Prostate gland (tissue), 2 donors: ENCODE measurements at regions not wholly inside any gene's neighbourhood (a gene's known extent, or its start where the extent isn't known, plus 50 kb on each side); places are given as distances from the start of the nearest gene placed in this dataset.

Experiments used
- DNase-seq: peaks from one replicate; pipeline ENCODE4 v3.0.0-alpha.2; 2019; ENCODE audit warnings: low spot score
- H3K27ac ChIP-seq, 2 donors: fragments of 200-600 bp; sonication (generic); 2 replicates each; pipeline ENCODE4 v1.5.1; 2017 to 2019
- H3K27me3 ChIP-seq: fragments of 200-600 bp; sonication (generic); replicated peaks from 2 replicates; pipeline ENCODE4 v1.5.1; 2019; ENCODE audit not compliant: insufficient read depth
- H3K36me3 ChIP-seq, 2 donors: fragments of 200-600 bp; sonication (generic); 1 replicate in 1 of 2; 2 replicates in 1 of 2; pipeline versions ENCODE4 v1.5.1 to v1.8.1; 2017 to 2019
- H3K4me1 ChIP-seq: fragments of 200-600 bp; sonication (generic); replicated peaks from 2 replicates; pipeline ENCODE4 v1.5.1; 2019
- H3K4me3 ChIP-seq, 2 donors: fragments of 200-600 bp; sonication (generic); 2 replicates each; pipeline ENCODE4 v1.5.1; 2017 to 2019
- H3K9me3 ChIP-seq: fragments of 200-600 bp; sonication (generic); 2 replicates; pipeline ENCODE4 v1.5.1; 2017
- CTCF ChIP-seq, 4 experiments: fragments of 200-600 bp in 2 of 4; fragments of 450-650 bp in 2 of 4; sonication (generic) in 2 of 4; IDR thresholded peaks; 1 replicate in 3 of 4; 2 replicates in 1 of 4; pipeline ENCODE4 v1.5.1; 2016 to 2019; ENCODE audit warnings: antibody characterized with exemption in 4 of 4, mild to moderate bottlenecking in 2 of 4, moderate library complexity in 2 of 4
- POLR2A ChIP-seq: fragments of 450-650 bp; IDR thresholded peaks from one replicate; pipeline ENCODE4 v1.6.1; 2016; ENCODE audit warnings: antibody characterized with exemption, mild to moderate bottlenecking
- POLR2AphosphoS5 ChIP-seq: sonication (generic); formaldehyde crosslinking; IDR thresholded peaks from one replicate; pipeline ENCODE4 v1.6.1; 2017; ENCODE audit warnings: antibody characterized with exemption
- WGBS: methylation state at CpG from one replicate; pipeline ENCODE4 v1.1.5; 2018; 5-methylcytosine and 5-hydroxymethylcytosine counted together
- intact Hi-C: fragments of 100-400 bp; cut with DNase I; formaldehyde crosslinking; loops from one replicate; pipeline ENCODE4 v1.14.2; 2022

GRCh38 chr2:52429740-52430139 is 1337.9 kb upstream of the CHAC2 start:
- TF ChIP-seq POLR2AphosphoS5 (no peak), POLR2A (no peak), CTCF (IDR thresholded peaks at IDR 0.05) (no peak)
- no peaks in the 10 kb centered on the region for H3K27me3 ChIP-seq
- DNase-seq, result no peak
- intact Hi-C loops, result no loop called here
- H3K9me3 ChIP-seq, result no peaks in the 10 kb centered on the region
- H3K27ac ChIP-seq, result no peak overlapping the region
- WGBS, result 59% methylated on average over 3 of the region's 3 CpGs
- no peaks in the 10 kb centered on the region for H3K4me1 ChIP-seq
- H3K4me3 ChIP-seq, result no peak overlapping the region
- H3K36me3 ChIP-seq, result no peaks in the 10 kb centered on the region

DNA sequence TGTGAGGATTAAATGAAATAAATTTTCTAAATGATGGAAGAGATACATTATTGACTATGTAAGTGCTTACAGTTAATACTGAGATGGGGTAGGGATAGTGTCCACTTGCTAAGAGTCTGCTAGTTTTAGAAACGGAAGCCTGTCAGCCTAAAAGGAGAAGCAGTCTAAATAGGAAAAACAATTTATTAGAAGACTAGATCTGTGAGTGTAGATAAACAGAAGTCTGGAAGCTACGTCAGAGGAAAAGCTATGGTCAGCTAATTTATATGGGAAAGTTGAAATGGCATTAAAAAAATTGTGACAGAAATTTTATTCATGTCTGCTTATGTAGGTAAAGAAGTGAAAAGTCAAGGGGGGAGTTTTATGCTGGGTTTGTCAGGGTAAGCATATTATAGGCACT is 1338.4 kb upstream of the CHAC2 start:
- intact Hi-C loops, result no loop called here
- Histone ChIP-seq H3K36me3 (no peaks in the 10 kb centered on the region), H3K27ac (no peak overlapping the region), H3K27me3 (no peaks in the 10 kb centered on the region), H3K9me3 (no peaks in the 10 kb centered on the region), H3K4me3 (no peak overlapping the region), H3K4me1 (no peaks in the 10 kb centered on the region)
- DNase-seq, result no peak
- TF ChIP-seq POLR2AphosphoS5 (no peak), CTCF (IDR thresholded peaks at IDR 0.05) (no peak), POLR2A (no peak)
- 34% methylated on average over 2 of the region's 2 CpGs for WGBS

- Histone ChIP-seq H3K9me3 (no peaks in the 10 kb centered on the region), H3K27ac (no peak overlapping the region), H3K27me3 (no peaks in the 10 kb centered on the region), H3K4me1 (no peaks in the 10 kb centered on the region), H3K36me3 (no peaks in the 10 kb centered on the region), H3K4me3 (no peak overlapping the region)
- no peak for DNase-seq
- 81% methylated on average over 2 of the region's 2 CpGs for WGBS
- intact Hi-C loops, result no loop called here
- TF ChIP-seq POLR2A (no peak), POLR2AphosphoS5 (no peak), CTCF (IDR thresholded peaks at IDR 0.05) (no peak)
Observed at GRCh38 chr2:52428224-52428623, 1339.4 kb upstream of the CHAC2 start.

DNA sequence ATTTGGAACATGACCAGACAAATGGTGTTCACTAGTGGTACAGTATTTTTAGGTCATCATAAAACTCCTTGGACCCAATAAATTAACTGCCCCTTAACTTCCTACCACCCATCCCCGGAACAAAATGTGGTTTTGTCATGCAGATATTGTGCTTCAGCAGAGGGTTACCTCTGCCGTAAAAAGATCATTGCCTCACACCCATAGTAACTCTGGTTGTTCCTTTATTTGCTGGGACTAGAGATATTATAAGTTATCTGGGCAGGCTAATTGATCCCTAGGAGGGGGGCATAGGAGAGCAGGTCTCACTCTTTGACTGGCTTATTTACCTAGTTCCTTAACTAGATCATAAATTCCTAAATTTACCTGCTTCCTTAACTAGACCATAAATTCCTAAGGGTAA is 1343.9 kb upstream of the CHAC2 start:
- intact Hi-C loops, result no loop called here
- no peaks in the 10 kb centered on the region for H3K9me3 ChIP-seq
- no peak overlapping the region for H3K27ac ChIP-seq
- H3K27me3 ChIP-seq, result no peaks in the 10 kb centered on the region
- H3K4me3 ChIP-seq, result no peak overlapping the region
- no peaks in the 10 kb centered on the region for H3K4me1 ChIP-seq
- no peaks in the 10 kb centered on the region for H3K36me3 ChIP-seq
- TF ChIP-seq CTCF (IDR thresholded peaks at IDR 0.05), result no peak
- TF ChIP-seq POLR2AphosphoS5, result no peak
- no peak for TF ChIP-seq POLR2A
- WGBS, result 26% methylated on average over 2 of the region's 2 CpGs
- DNase-seq, result no peak

DNA sequence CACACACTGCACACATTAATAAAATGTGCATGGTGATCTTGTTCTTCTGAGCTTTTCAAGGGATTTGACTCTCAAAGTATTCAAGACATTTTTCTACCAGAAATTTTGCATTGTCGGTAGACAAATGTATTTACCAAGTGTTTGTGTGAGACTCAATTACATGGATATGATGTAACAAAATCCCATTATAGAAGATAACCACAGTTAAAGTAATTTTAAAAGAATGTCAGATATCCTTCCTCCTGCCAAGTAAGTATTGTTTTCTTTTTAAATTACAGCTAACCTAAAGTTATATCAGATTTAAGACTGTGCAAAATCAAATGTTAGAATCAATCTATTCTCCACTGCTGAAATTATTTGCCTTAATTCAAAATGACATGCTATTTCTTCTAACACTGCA is 1344.5 kb upstream of the CHAC2 start:
- H3K36me3 ChIP-seq, result no peaks in the 10 kb centered on the region
- no peak overlapping the region for H3K27ac ChIP-seq
- H3K4me3 ChIP-seq, result no peak overlapping the region
- H3K4me1 ChIP-seq, result no peaks in the 10 kb centered on the region
- H3K9me3 ChIP-seq, result no peaks in the 10 kb centered on the region
- WGBS, result 76% methylated on average over 1 of the region's 1 CpG
- no peaks in the 10 kb centered on the region for H3K27me3 ChIP-seq
- intact Hi-C loops, result no loop called here
- no peak for DNase-seq
- TF ChIP-seq CTCF (IDR thresholded peaks at IDR 0.05), result no peak
